Neural cell (in vitro differentiated cells): ENCODE measurements at regions not wholly inside any gene's neighbourhood (a gene's known extent, or its start where the extent isn't known, plus 50 kb on each side); places are given as distances from the start of the nearest gene placed in this dataset.

Experiments
- H2AFZ ChIP-seq: fragments of 200-600, 300-800 bp; sonication (generic), shearing (Covaris generic); 2 replicates; pipeline ENCODE4 v1.6.0; 2014; ENCODE audit warnings: low read depth, mild to moderate bottlenecking, antibody characterized with exemption, low read length, moderate library complexity
- H3F3A ChIP-seq: fragments of 200-600 bp; shearing (Covaris generic); 2 replicates; pipeline ENCODE4 v1.6.1; 2016; ENCODE audit warnings: mild to moderate bottlenecking, moderate library complexity, mixed read lengths, antibody characterized with exemption, low read length; ENCODE audit not compliant: insufficient read depth, poor library complexity, severe bottlenecking
- H3K27ac ChIP-seq: fragments of 200-600, 300-800 bp; sonication (generic), shearing (Covaris generic); 2 replicates; pipeline ENCODE4 v1.5.1; 2014; ENCODE audit warnings: mild to moderate bottlenecking, low read length, moderate library complexity
- H3K27me3 ChIP-seq: fragments of 300-800, 200-600 bp; sonication (generic), shearing (Covaris generic); 2 replicates; pipeline ENCODE4 v1.6.0; 2014; ENCODE audit warnings: mild to moderate bottlenecking, low read depth, low read length, moderate library complexity; ENCODE audit not compliant: insufficient read depth
- H3K36me3 ChIP-seq: fragments of 300-800, 200-600 bp; sonication (generic), shearing (Covaris generic); 2 replicates; pipeline ENCODE4 v1.5.1; 2014; ENCODE audit warnings: mild to moderate bottlenecking, antibody characterized with exemption, low read length, moderate library complexity; ENCODE audit not compliant: insufficient read depth
- H3K4me2 ChIP-seq: fragments of 300-800, 200-600 bp; sonication (generic), shearing (Covaris generic); 2 replicates; pipeline ENCODE4 v1.6.0; 2014; ENCODE audit warnings: mild to moderate bottlenecking, low read length
- H3K4me3 ChIP-seq: fragments of 300-800, 200-600 bp; sonication (generic), shearing (Covaris generic); 2 replicates; pipeline ENCODE4 v1.5.1; 2014; ENCODE audit warnings: mild to moderate bottlenecking, low read length, moderate library complexity
- H3K79me2 ChIP-seq: fragments of 200-600 bp; shearing (Covaris generic); replicated peaks from 2 replicates; pipeline ENCODE4 v1.6.0; 2014; ENCODE audit warnings: mild to moderate bottlenecking, low read length, moderate library complexity; ENCODE audit not compliant: insufficient read depth
- H3K9ac ChIP-seq: fragments of 300-800, 200-600 bp; sonication (generic), shearing (Covaris generic); 2 replicates; pipeline ENCODE4 v1.6.1; 2016; ENCODE audit warnings: mild to moderate bottlenecking, low read length, mixed read lengths
- H3K9me2 ChIP-seq: fragments of 200-600 bp; shearing (Covaris generic); 2 replicates; pipeline ENCODE4 v1.6.1; 2016; ENCODE audit warnings: mild to moderate bottlenecking, low read length, mixed read lengths; ENCODE audit not compliant: insufficient read depth
- H3K9me3 ChIP-seq: fragments of 200-600, 300-800 bp; sonication (generic), shearing (Covaris generic); 2 replicates; pipeline ENCODE4 v1.6.1; 2016; ENCODE audit warnings: mild to moderate bottlenecking, mixed run types, low read length, moderate library complexity, mixed read lengths
- H4K20me1 ChIP-seq: fragments of 200-600 bp; shearing (Covaris generic); 2 replicates; pipeline ENCODE4 v1.6.1; 2016; ENCODE audit warnings: mild to moderate bottlenecking, mixed run types; ENCODE audit not compliant: insufficient read depth
- CTCF ChIP-seq: fragments of 450-650 bp; IDR thresholded peaks from 2 replicates; pipeline ENCODE4 v1.5.1; 2014; ENCODE audit warnings: antibody characterized with exemption, mild to moderate bottlenecking, moderate library complexity; ENCODE audit not compliant: poor library complexity, severe bottlenecking
- EP300 ChIP-seq: fragments of 450-650 bp; conservative IDR thresholded peaks from 2 replicates; pipeline ENCODE4 v1.6.1; 2014; ENCODE audit warnings: antibody characterized with exemption, mild to moderate bottlenecking, moderate library complexity; ENCODE audit not compliant: poor library complexity, severe bottlenecking
- EZH2 ChIP-seq: fragments of 200-600, 300-800 bp; shearing (Covaris generic), sonication (generic); IDR thresholded peaks from 2 replicates; pipeline ENCODE4 v1.6.1; 2014; ENCODE audit warnings: antibody characterized with exemption, low read length, borderline replicate concordance, mild to moderate bottlenecking; ENCODE audit not compliant: insufficient read depth, poor library complexity, severe bottlenecking
- MXI1 ChIP-seq: fragments of 450-650 bp; conservative IDR thresholded peaks from 2 replicates; pipeline ENCODE4 v1.6.1; 2014; ENCODE audit warnings: antibody characterized with exemption, mild to moderate bottlenecking; ENCODE audit not compliant: poor library complexity, severe bottlenecking
- POLR2AphosphoS5 ChIP-seq: IDR thresholded peaks from 2 replicates; pipeline ENCODE4 v1.6.1; 2012
- RAD21 ChIP-seq: fragments of 450-650 bp; conservative IDR thresholded peaks from 2 replicates; pipeline ENCODE4 v1.6.1; 2014; ENCODE audit warnings: antibody characterized with exemption, mild to moderate bottlenecking, moderate library complexity
- REST ChIP-seq: IDR thresholded peaks from 2 replicates; pipeline ENCODE4 v1.6.1; 2012; ENCODE audit warnings: borderline replicate concordance
- SMC3 ChIP-seq: fragments of 450-650 bp; conservative IDR thresholded peaks from 2 replicates; pipeline ENCODE4 v1.6.1; 2014; ENCODE audit warnings: antibody characterized with exemption, mild to moderate bottlenecking, moderate library complexity; ENCODE audit not compliant: poor library complexity
- TAF1 ChIP-seq: IDR thresholded peaks from 2 replicates; pipeline ENCODE4 v1.6.1; 2012; ENCODE audit warnings: low read depth

GRCh38 chr10:90621577-90621976 lies 236.3 kb downstream of the HTR7 start:
- H3K4me2 ChIP-seq: no peak overlapping the region
- H3K9ac ChIP-seq: no peak overlapping the region
- H4K20me1 ChIP-seq: no peaks in the 10 kb centered on the region
- H3F3A ChIP-seq: no peaks in the 10 kb centered on the region
- H2AFZ ChIP-seq: no peak overlapping the region
- H3K27ac ChIP-seq: no peak overlapping the region
- H3K4me3 ChIP-seq: no peak overlapping the region
- no peaks in the 10 kb centered on the region for H3K27me3 ChIP-seq
- no peaks in the 10 kb centered on the region for H3K79me2 ChIP-seq
- no peak for TF ChIP-seq CTCF
- no peak for TF ChIP-seq MXI1
- no peak for TF ChIP-seq REST
- no peaks in the 10 kb centered on the region for H3K9me2 ChIP-seq
- no peaks in the 10 kb centered on the region for H3K36me3 ChIP-seq
- H3K9me3 ChIP-seq: no peaks in the 10 kb centered on the region

- H3K27me3 ChIP-seq: no peaks in the 10 kb centered on the region
- H3K9me2 ChIP-seq: no peaks in the 10 kb centered on the region
- no peaks in the 10 kb centered on the region for H3K9me3 ChIP-seq
- no peaks in the 10 kb centered on the region for H3K36me3 ChIP-seq
- H3K4me2 ChIP-seq: no peak overlapping the region
- no peak for TF ChIP-seq MXI1
- TF ChIP-seq RAD21: no peak
- no peak for TF ChIP-seq REST
- TF ChIP-seq TAF1: no peak
- no peak for TF ChIP-seq EZH2
- TF ChIP-seq EP300: no peak
- no peak for TF ChIP-seq CTCF
- TF ChIP-seq POLR2AphosphoS5: no peak
- TF ChIP-seq SMC3: no peak
- H3K79me2 ChIP-seq: no peaks in the 10 kb centered on the region
- no peak overlapping the region for H3K27ac ChIP-seq
- no peak overlapping the region for H3K4me3 ChIP-seq
- no peaks in the 10 kb centered on the region for H3F3A ChIP-seq
- no peak overlapping the region for H2AFZ ChIP-seq
- H4K20me1 ChIP-seq: no peaks in the 10 kb centered on the region
- no peak overlapping the region for H3K9ac ChIP-seq
Observed at GRCh38 chr10:90635111-90635765, 222.6 kb downstream of the HTR7 start.
